OCI-LY1 (cell line): ENCODE measurements at regions not wholly inside any gene's neighbourhood (a gene's known extent, or its start where the extent isn't known, plus 50 kb on each side); places are given as distances from the start of the nearest gene placed in this dataset.

Experiments
- H2AFZ ChIP-seq: fragments of 200-600 bp; sonication (generic), shearing (Covaris generic); 2 replicates; pipeline ENCODE4 v1.6.0; 2014; ENCODE audit warnings: antibody characterized with exemption, mild to moderate bottlenecking, low read length
- H3F3A ChIP-seq: fragments of 200-600 bp; sonication (generic), shearing (Covaris generic); 2 replicates; pipeline ENCODE4 v1.6.0; 2014; ENCODE audit warnings: mild to moderate bottlenecking, antibody characterized with exemption, low read length, moderate library complexity; ENCODE audit not compliant: insufficient read depth
- H3K27ac ChIP-seq: fragments of 200-600 bp; sonication (generic); 2 replicates; pipeline ENCODE4 v1.5.1; 2014; ENCODE audit warnings: low read length, mixed run types, mild to moderate bottlenecking, low read depth; ENCODE audit not compliant: poor library complexity, severe bottlenecking
- H3K27me3 ChIP-seq: fragments of 200-600 bp; sonication (generic); 2 replicates; pipeline ENCODE4 v1.6.0; 2014; ENCODE audit warnings: antibody characterized with exemption, mild to moderate bottlenecking, low read length, moderate library complexity; ENCODE audit not compliant: insufficient read depth
- H3K36me3 ChIP-seq: fragments of 200-600 bp; sonication (generic); 2 replicates; pipeline ENCODE4 v1.6.1; 2014; ENCODE audit warnings: mild to moderate bottlenecking, antibody characterized with exemption, low read length, moderate library complexity, mixed read lengths; ENCODE audit not compliant: insufficient read depth
- H3K4me1 ChIP-seq: fragments of 200-600 bp; sonication (generic); 2 replicates; pipeline ENCODE4 v1.5.1; 2014; ENCODE audit warnings: mild to moderate bottlenecking, low read length, moderate library complexity; ENCODE audit not compliant: insufficient read depth, severe bottlenecking
- H3K4me2 ChIP-seq: fragments of 200-600 bp; sonication (generic), shearing (Covaris generic); 2 replicates; pipeline ENCODE4 v1.6.1; 2014; ENCODE audit warnings: low read length
- H3K4me3 ChIP-seq: fragments of 200-600 bp; sonication (generic); 2 replicates; pipeline ENCODE4 v1.5.1; 2014; ENCODE audit warnings: low read length, low read depth, mild to moderate bottlenecking, mixed read lengths; ENCODE audit not compliant: poor library complexity, severe bottlenecking
- H3K79me2 ChIP-seq: fragments of 200-600 bp; shearing (Covaris generic); 2 replicates; pipeline ENCODE4 v1.6.1; 2016; ENCODE audit warnings: mixed run types, low read length, mixed read lengths; ENCODE audit not compliant: insufficient read depth
- H3K9ac ChIP-seq: fragments of 200-600 bp; sonication (generic), shearing (Covaris generic); 2 replicates; pipeline ENCODE4 v1.6.1; 2014; ENCODE audit warnings: mild to moderate bottlenecking, low read length, mixed read lengths
- H3K9me2 ChIP-seq: fragments of 200-600 bp; sonication (generic), shearing (Covaris generic); 2 replicates; pipeline ENCODE4 v1.6.1; 2014; ENCODE audit warnings: low read depth, mild to moderate bottlenecking, low read length, mixed read lengths
- H3K9me3 ChIP-seq: fragments of 200-600 bp; shearing (Covaris generic); 2 replicates; pipeline ENCODE4 v1.6.1; 2014; ENCODE audit warnings: low read length, mixed read lengths
- H4K20me1 ChIP-seq: fragments of 200-600 bp; sonication (generic), shearing (Covaris generic); 2 replicates; pipeline ENCODE4 v1.6.0; 2016; ENCODE audit warnings: mild to moderate bottlenecking, low read length; ENCODE audit not compliant: insufficient read depth
- CTCF ChIP-seq: fragments of 200-600 bp; sonication (generic), shearing (Covaris generic); IDR thresholded peaks from 2 replicates; pipeline ENCODE4 v1.5.1; 2017; ENCODE audit warnings: mild to moderate bottlenecking, antibody characterized with exemption, low read length, moderate library complexity, mixed read lengths
- EZH2 ChIP-seq: fragments of 200-600 bp; sonication (generic), shearing (Covaris generic); IDR thresholded peaks from 2 replicates; pipeline ENCODE4 v1.8.0; 2017; ENCODE audit warnings: borderline replicate concordance, mixed run types, mild to moderate bottlenecking, antibody characterized with exemption, low read length, moderate library complexity, mixed read lengths

DNA sequence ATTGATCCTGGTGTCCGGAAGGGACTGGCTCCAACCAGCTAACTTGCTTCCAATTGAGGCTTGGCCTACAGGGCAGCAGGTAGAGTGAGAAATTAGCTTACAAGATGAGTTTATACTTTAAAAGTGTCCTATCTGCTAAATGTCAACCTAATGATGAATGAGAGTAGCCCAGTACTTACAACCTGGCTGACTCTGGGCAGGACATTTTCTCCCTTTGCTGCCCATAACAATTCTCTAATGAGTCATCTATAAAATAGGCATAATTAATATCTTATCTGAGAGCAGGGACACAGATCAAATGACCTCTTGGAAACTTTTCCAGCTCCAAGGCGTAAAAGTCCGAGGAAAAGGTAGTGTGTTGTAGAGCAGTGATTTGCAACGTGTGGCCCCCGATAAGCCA is 398.4 kb upstream of the BOD1L1 start:
- TF ChIP-seq EZH2 (no peak), CTCF (no peak)

GRCh38 chr4:14028862-14029261 is 401.3 kb upstream of the BOD1L1 start:
- no peaks in the 10 kb centered on the region for H3K9me3 ChIP-seq
- no peak overlapping the region for H3K9ac ChIP-seq
- no peaks in the 10 kb centered on the region for H3K36me3 ChIP-seq
- H4K20me1 ChIP-seq = no peaks in the 10 kb centered on the region
- H3K27me3 ChIP-seq = no peaks in the 10 kb centered on the region
- no peak overlapping the region for H3K4me2 ChIP-seq
- no peak overlapping the region for H3K27ac ChIP-seq
- no peaks in the 10 kb centered on the region for H3F3A ChIP-seq
- TF ChIP-seq CTCF = no peak
- TF ChIP-seq EZH2 = no peak
- H3K4me1 ChIP-seq = no peaks in the 10 kb centered on the region
- no peaks in the 10 kb centered on the region for H3K79me2 ChIP-seq
- no peak overlapping the region for H2AFZ ChIP-seq
- no peak overlapping the region for H3K4me3 ChIP-seq
- no peaks in the 10 kb centered on the region for H3K9me2 ChIP-seq

More for the DNA sequence above, 398.4 kb upstream of the BOD1L1 start:
- Histone ChIP-seq H3K36me3 (no peaks in the 10 kb centered on the region), H3K9ac (no peak overlapping the region), H3K9me2 (no peaks in the 10 kb centered on the region), H3K4me2 (no peak overlapping the region), H2AFZ (no peak overlapping the region), H3F3A (no peaks in the 10 kb centered on the region), H3K4me3 (no peak overlapping the region), H3K4me1 (no peaks in the 10 kb centered on the region), H3K79me2 (no peaks in the 10 kb centered on the region), H3K27ac (no peak overlapping the region), H3K9me3 (no peaks in the 10 kb centered on the region), H3K27me3 (no peaks in the 10 kb centered on the region), H4K20me1 (no peaks in the 10 kb centered on the region)

DNA sequence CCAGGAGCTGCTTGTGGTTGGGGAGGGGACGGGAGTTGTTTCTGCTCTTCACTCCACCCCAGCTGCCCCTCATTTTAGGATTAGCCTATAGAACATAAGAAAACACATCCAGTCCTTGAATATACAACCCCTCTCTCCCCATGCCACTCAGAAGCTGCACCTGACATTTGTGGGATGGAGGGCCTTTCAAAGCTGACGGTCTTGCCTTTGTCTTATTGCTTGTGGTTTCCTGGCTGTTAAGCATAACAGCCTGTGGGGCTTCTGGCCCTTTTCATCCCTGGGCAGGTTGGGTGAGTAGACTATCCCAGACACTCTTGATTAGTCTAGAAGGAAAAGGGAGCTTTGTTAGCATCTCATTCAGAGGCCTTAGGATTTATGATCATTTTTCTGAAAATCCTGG is 407.6 kb upstream of the BOD1L1 start:
- Histone ChIP-seq H3K9me2 (no peaks in the 10 kb centered on the region), H3K9me3 (no peaks in the 10 kb centered on the region), H3K4me3 (no peak overlapping the region), H3K27me3 (no peaks in the 10 kb centered on the region), H3K4me1 (no peaks in the 10 kb centered on the region), H2AFZ (no peak overlapping the region), H3K27ac (no peak overlapping the region), H3K9ac (no peak overlapping the region), H3K36me3 (no peaks in the 10 kb centered on the region), H4K20me1 (no peaks in the 10 kb centered on the region), H3F3A (no peaks in the 10 kb centered on the region), H3K79me2 (no peaks in the 10 kb centered on the region), H3K4me2 (no peak overlapping the region)
- TF ChIP-seq EZH2 (no peak), CTCF (no peak)
